Esophagus squamous epithelium (tissue), 4 donors: ENCODE measurements at regions not wholly inside any gene's neighbourhood (a gene's known extent, or its start where the extent isn't known, plus 50 kb on each side); places are given as distances from the start of the nearest gene placed in this dataset.
"Not testable (repeated sequence)": the region's sequence is repeated elsewhere in the genome, so short reads cannot be mapped to it uniquely, and the experiment has no call there.

Source experiments
- POLR2A ChIP-seq, 4 donors: fragments of 450-650 bp; IDR thresholded peaks; one replicate each; pipeline ENCODE4 v1.6.1; 2017; ENCODE audit warnings: antibody characterized with exemption in 4 of 4, mild to moderate bottlenecking in 4 of 4, moderate library complexity in 3 of 4
- TF ChIP-seq, protein P1 (sequence below), 6 experiments: fragments of 450-650 bp in 4 of 6; fragments of 200-600 bp in 2 of 6; sonication (generic) in 2 of 6; IDR thresholded peaks; one replicate each; pipeline ENCODE4 v1.5.1; 2016 to 2019; ENCODE audit warnings: antibody characterized with exemption in 6 of 6, mild to moderate bottlenecking in 4 of 6, moderate library complexity in 4 of 6

DNA sequence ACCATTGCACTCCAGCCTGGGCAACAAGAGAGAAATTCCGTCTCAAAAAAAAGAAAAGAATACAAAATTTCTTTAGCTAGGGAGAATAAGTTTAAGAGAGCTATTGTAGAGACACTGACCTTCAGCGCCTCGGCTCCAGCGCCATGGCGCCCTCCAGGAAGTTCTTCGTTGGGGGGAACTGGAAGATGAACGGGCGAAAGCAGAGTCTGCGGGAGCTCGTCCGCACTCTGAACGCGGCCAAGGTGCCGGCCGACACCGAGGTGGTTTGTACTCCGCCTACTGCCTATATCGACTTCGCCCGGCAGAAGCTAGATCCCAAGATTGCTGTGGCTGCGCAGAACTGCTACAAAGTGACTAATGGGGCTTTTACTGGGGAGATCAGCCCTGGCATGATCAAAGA lies 167.6 kb upstream of the ST6GALNAC5 start:
- TF ChIP-seq, protein P1, sequence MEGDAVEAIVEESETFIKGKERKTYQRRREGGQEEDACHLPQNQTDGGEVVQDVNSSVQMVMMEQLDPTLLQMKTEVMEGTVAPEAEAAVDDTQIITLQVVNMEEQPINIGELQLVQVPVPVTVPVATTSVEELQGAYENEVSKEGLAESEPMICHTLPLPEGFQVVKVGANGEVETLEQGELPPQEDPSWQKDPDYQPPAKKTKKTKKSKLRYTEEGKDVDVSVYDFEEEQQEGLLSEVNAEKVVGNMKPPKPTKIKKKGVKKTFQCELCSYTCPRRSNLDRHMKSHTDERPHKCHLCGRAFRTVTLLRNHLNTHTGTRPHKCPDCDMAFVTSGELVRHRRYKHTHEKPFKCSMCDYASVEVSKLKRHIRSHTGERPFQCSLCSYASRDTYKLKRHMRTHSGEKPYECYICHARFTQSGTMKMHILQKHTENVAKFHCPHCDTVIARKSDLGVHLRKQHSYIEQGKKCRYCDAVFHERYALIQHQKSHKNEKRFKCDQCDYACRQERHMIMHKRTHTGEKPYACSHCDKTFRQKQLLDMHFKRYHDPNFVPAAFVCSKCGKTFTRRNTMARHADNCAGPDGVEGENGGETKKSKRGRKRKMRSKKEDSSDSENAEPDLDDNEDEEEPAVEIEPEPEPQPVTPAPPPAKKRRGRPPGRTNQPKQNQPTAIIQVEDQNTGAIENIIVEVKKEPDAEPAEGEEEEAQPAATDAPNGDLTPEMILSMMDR (IDR thresholded peaks at IDR 0.05): not testable (repeated sequence)
- not testable (repeated sequence) for TF ChIP-seq POLR2A (IDR thresholded peaks at IDR 0.05)
